Neural cell (in vitro differentiated cells): ENCODE measurements at regions not wholly inside any gene's neighbourhood (a gene's known extent, or its start where the extent isn't known, plus 50 kb on each side); places are given as distances from the start of the nearest gene placed in this dataset.
"Not testable (repeated sequence)": the region's sequence is repeated elsewhere in the genome, so short reads cannot be mapped to it uniquely, and the experiment has no call there.

Experiments
- H2AFZ ChIP-seq: fragments of 200-600, 300-800 bp; sonication (generic), shearing (Covaris generic); 2 replicates; pipeline ENCODE4 v1.6.0; 2014; ENCODE audit warnings: low read depth, mild to moderate bottlenecking, antibody characterized with exemption, low read length, moderate library complexity
- H3F3A ChIP-seq: fragments of 200-600 bp; shearing (Covaris generic); 2 replicates; pipeline ENCODE4 v1.6.1; 2016; ENCODE audit warnings: mild to moderate bottlenecking, moderate library complexity, mixed read lengths, antibody characterized with exemption, low read length; ENCODE audit not compliant: insufficient read depth, poor library complexity, severe bottlenecking
- H3K27ac ChIP-seq: fragments of 200-600, 300-800 bp; sonication (generic), shearing (Covaris generic); 2 replicates; pipeline ENCODE4 v1.5.1; 2014; ENCODE audit warnings: mild to moderate bottlenecking, low read length, moderate library complexity
- H3K27me3 ChIP-seq: fragments of 300-800, 200-600 bp; sonication (generic), shearing (Covaris generic); 2 replicates; pipeline ENCODE4 v1.6.0; 2014; ENCODE audit warnings: mild to moderate bottlenecking, low read depth, low read length, moderate library complexity; ENCODE audit not compliant: insufficient read depth
- H3K36me3 ChIP-seq: fragments of 300-800, 200-600 bp; sonication (generic), shearing (Covaris generic); 2 replicates; pipeline ENCODE4 v1.5.1; 2014; ENCODE audit warnings: mild to moderate bottlenecking, antibody characterized with exemption, low read length, moderate library complexity; ENCODE audit not compliant: insufficient read depth
- H3K4me2 ChIP-seq: fragments of 300-800, 200-600 bp; sonication (generic), shearing (Covaris generic); 2 replicates; pipeline ENCODE4 v1.6.0; 2014; ENCODE audit warnings: mild to moderate bottlenecking, low read length
- H3K4me3 ChIP-seq: fragments of 300-800, 200-600 bp; sonication (generic), shearing (Covaris generic); 2 replicates; pipeline ENCODE4 v1.5.1; 2014; ENCODE audit warnings: mild to moderate bottlenecking, low read length, moderate library complexity
- H3K79me2 ChIP-seq: fragments of 200-600 bp; shearing (Covaris generic); replicated peaks from 2 replicates; pipeline ENCODE4 v1.6.0; 2014; ENCODE audit warnings: mild to moderate bottlenecking, low read length, moderate library complexity; ENCODE audit not compliant: insufficient read depth
- H3K9ac ChIP-seq: fragments of 300-800, 200-600 bp; sonication (generic), shearing (Covaris generic); 2 replicates; pipeline ENCODE4 v1.6.1; 2016; ENCODE audit warnings: mild to moderate bottlenecking, low read length, mixed read lengths
- H3K9me2 ChIP-seq: fragments of 200-600 bp; shearing (Covaris generic); 2 replicates; pipeline ENCODE4 v1.6.1; 2016; ENCODE audit warnings: mild to moderate bottlenecking, low read length, mixed read lengths; ENCODE audit not compliant: insufficient read depth
- H3K9me3 ChIP-seq: fragments of 200-600, 300-800 bp; sonication (generic), shearing (Covaris generic); 2 replicates; pipeline ENCODE4 v1.6.1; 2016; ENCODE audit warnings: mild to moderate bottlenecking, mixed run types, low read length, moderate library complexity, mixed read lengths
- H4K20me1 ChIP-seq: fragments of 200-600 bp; shearing (Covaris generic); 2 replicates; pipeline ENCODE4 v1.6.1; 2016; ENCODE audit warnings: mild to moderate bottlenecking, mixed run types; ENCODE audit not compliant: insufficient read depth
- EP300 ChIP-seq: fragments of 450-650 bp; conservative IDR thresholded peaks from 2 replicates; pipeline ENCODE4 v1.6.1; 2014; ENCODE audit warnings: antibody characterized with exemption, mild to moderate bottlenecking, moderate library complexity; ENCODE audit not compliant: poor library complexity, severe bottlenecking
- EZH2 ChIP-seq: fragments of 200-600, 300-800 bp; shearing (Covaris generic), sonication (generic); IDR thresholded peaks from 2 replicates; pipeline ENCODE4 v1.6.1; 2014; ENCODE audit warnings: antibody characterized with exemption, low read length, borderline replicate concordance, mild to moderate bottlenecking; ENCODE audit not compliant: insufficient read depth, poor library complexity, severe bottlenecking
- MXI1 ChIP-seq: fragments of 450-650 bp; conservative IDR thresholded peaks from 2 replicates; pipeline ENCODE4 v1.6.1; 2014; ENCODE audit warnings: antibody characterized with exemption, mild to moderate bottlenecking; ENCODE audit not compliant: poor library complexity, severe bottlenecking
- POLR2AphosphoS5 ChIP-seq: IDR thresholded peaks from 2 replicates; pipeline ENCODE4 v1.6.1; 2012
- RAD21 ChIP-seq: fragments of 450-650 bp; conservative IDR thresholded peaks from 2 replicates; pipeline ENCODE4 v1.6.1; 2014; ENCODE audit warnings: antibody characterized with exemption, mild to moderate bottlenecking, moderate library complexity
- SMC3 ChIP-seq: fragments of 450-650 bp; conservative IDR thresholded peaks from 2 replicates; pipeline ENCODE4 v1.6.1; 2014; ENCODE audit warnings: antibody characterized with exemption, mild to moderate bottlenecking, moderate library complexity; ENCODE audit not compliant: poor library complexity
- TAF1 ChIP-seq: IDR thresholded peaks from 2 replicates; pipeline ENCODE4 v1.6.1; 2012; ENCODE audit warnings: low read depth
- TF ChIP-seq, protein P1 (sequence below): IDR thresholded peaks from 2 replicates; pipeline ENCODE4 v1.6.1; 2012; ENCODE audit warnings: borderline replicate concordance
- TF ChIP-seq, protein P2 (sequence below): fragments of 450-650 bp; IDR thresholded peaks from 2 replicates; pipeline ENCODE4 v1.5.1; 2014; ENCODE audit warnings: antibody characterized with exemption, mild to moderate bottlenecking, moderate library complexity; ENCODE audit not compliant: poor library complexity, severe bottlenecking

DNA sequence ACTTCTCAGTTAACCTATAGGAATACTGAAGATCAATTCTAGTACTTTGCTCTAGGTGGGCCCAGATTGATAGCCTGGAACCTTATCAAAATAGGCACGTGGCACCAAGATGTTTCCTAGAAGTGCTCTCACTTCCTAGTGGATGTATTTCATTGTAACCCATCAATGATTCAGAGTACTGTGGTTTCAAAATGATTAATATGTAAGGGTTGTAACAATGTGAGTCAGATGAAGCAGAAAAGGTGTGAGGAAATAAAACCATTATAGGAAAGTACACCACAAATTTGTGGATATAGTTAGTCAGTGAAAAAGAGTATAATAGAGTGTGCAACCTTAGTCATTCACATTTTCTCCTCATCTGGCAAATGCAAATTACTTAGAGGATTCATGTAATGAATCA lies 177.3 kb upstream of the FST start:
- H3K9me2 ChIP-seq: no peaks in the 10 kb centered on the region
- no peaks in the 10 kb centered on the region for H3K27me3 ChIP-seq
- no peaks in the 10 kb centered on the region for H4K20me1 ChIP-seq
- H3K4me2 ChIP-seq: no peak overlapping the region
- H3K9ac ChIP-seq: no peak overlapping the region
- H3F3A ChIP-seq: no peaks in the 10 kb centered on the region
- no peak overlapping the region for H3K27ac ChIP-seq
- H3K36me3 ChIP-seq: no peaks in the 10 kb centered on the region
- H3K79me2 ChIP-seq: no peaks in the 10 kb centered on the region
- H3K9me3 ChIP-seq: no peaks in the 10 kb centered on the region
- TF ChIP-seq TAF1 (no peak), EP300 (no peak), RAD21 (no peak), EZH2 (no peak), MXI1 (no peak), POLR2AphosphoS5 (no peak), SMC3 (no peak)
- TF ChIP-seq, protein P1, sequence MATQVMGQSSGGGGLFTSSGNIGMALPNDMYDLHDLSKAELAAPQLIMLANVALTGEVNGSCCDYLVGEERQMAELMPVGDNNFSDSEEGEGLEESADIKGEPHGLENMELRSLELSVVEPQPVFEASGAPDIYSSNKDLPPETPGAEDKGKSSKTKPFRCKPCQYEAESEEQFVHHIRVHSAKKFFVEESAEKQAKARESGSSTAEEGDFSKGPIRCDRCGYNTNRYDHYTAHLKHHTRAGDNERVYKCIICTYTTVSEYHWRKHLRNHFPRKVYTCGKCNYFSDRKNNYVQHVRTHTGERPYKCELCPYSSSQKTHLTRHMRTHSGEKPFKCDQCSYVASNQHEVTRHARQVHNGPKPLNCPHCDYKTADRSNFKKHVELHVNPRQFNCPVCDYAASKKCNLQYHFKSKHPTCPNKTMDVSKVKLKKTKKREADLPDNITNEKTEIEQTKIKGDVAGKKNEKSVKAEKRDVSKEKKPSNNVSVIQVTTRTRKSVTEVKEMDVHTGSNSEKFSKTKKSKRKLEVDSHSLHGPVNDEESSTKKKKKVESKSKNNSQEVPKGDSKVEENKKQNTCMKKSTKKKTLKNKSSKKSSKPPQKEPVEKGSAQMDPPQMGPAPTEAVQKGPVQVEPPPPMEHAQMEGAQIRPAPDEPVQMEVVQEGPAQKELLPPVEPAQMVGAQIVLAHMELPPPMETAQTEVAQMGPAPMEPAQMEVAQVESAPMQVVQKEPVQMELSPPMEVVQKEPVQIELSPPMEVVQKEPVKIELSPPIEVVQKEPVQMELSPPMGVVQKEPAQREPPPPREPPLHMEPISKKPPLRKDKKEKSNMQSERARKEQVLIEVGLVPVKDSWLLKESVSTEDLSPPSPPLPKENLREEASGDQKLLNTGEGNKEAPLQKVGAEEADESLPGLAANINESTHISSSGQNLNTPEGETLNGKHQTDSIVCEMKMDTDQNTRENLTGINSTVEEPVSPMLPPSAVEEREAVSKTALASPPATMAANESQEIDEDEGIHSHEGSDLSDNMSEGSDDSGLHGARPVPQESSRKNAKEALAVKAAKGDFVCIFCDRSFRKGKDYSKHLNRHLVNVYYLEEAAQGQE: no peak
- TF ChIP-seq, protein P2, sequence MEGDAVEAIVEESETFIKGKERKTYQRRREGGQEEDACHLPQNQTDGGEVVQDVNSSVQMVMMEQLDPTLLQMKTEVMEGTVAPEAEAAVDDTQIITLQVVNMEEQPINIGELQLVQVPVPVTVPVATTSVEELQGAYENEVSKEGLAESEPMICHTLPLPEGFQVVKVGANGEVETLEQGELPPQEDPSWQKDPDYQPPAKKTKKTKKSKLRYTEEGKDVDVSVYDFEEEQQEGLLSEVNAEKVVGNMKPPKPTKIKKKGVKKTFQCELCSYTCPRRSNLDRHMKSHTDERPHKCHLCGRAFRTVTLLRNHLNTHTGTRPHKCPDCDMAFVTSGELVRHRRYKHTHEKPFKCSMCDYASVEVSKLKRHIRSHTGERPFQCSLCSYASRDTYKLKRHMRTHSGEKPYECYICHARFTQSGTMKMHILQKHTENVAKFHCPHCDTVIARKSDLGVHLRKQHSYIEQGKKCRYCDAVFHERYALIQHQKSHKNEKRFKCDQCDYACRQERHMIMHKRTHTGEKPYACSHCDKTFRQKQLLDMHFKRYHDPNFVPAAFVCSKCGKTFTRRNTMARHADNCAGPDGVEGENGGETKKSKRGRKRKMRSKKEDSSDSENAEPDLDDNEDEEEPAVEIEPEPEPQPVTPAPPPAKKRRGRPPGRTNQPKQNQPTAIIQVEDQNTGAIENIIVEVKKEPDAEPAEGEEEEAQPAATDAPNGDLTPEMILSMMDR: no peak
- no peak overlapping the region for H2AFZ ChIP-seq
- no peak overlapping the region for H3K4me3 ChIP-seq

DNA sequence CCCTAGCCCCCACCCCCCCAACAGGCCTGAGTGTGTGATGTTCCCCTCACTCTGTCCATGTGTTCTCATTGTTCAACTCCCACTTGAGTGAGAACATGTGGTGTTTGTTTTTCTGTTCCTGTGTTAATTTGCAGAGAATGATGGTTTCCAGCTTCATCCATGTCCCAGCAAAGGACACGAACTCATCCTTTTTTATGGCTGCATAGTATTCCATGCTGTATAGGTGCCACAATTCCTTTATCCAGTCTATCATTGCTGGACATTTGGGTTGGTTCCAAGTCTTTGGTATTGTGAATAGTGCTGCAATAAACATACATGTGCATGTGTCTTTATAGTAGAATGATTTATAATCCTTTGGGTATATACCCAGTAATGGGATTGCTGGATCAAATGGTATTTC lies 175.1 kb upstream of the FST start:
- H4K20me1 ChIP-seq, H3K36me3 ChIP-seq, H3K9me2 ChIP-seq, H3K4me3 ChIP-seq, H3K9ac ChIP-seq, H3K79me2 ChIP-seq, H3K4me2 ChIP-seq, H3K9me3 ChIP-seq, H2AFZ ChIP-seq, H3K27me3 ChIP-seq, H3F3A ChIP-seq, H3K27ac ChIP-seq: not testable (repeated sequence)

DNA sequence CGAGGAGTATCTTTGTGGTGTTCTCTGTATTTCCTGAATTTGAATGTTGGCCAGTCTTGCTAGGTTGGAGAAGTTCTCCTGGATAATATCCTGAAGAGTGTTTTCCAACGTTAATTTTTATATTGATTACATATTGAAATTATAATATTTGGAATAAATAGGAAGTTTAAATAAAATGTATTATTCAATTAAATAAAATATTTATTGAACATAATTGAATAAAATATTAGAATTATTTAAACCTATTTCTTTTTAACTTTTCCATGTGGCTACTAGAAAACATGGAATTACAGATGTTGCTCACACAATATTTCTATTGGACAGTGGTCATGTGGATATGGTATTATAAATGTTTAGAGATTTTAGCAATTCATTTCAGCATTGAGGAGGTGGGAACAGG lies 170.8 kb upstream of the FST start:
- Histone ChIP-seq H3K9me3 (no peaks in the 10 kb centered on the region), H3K9me2 (no peaks in the 10 kb centered on the region), H3K27me3 (no peaks in the 10 kb centered on the region), H3K36me3 (no peaks in the 10 kb centered on the region), H3K79me2 (no peaks in the 10 kb centered on the region), H2AFZ (no peak overlapping the region), H3K4me2 (no peak overlapping the region), H3K9ac (no peak overlapping the region), H3K27ac (no peak overlapping the region), H4K20me1 (no peaks in the 10 kb centered on the region), H3K4me3 (no peak overlapping the region), H3F3A (no peaks in the 10 kb centered on the region)
- TF ChIP-seq, protein P2: no peak
- TF ChIP-seq SMC3: no peak
- TF ChIP-seq, protein P1: no peak
- no peak for TF ChIP-seq RAD21
- no peak for TF ChIP-seq EZH2
